HUES64 (cell line): ENCODE measurements at regions not wholly inside any gene's neighbourhood (a gene's known extent, or its start where the extent isn't known, plus 50 kb on each side); places are given as distances from the start of the nearest gene placed in this dataset.

Experiments
- H3K27ac ChIP-seq: 2 replicates; pipeline ENCODE4 v1.7.0; 2013; ENCODE audit warnings: low read depth, low read length, inconsistent platforms
- H3K27me3 ChIP-seq: 2 replicates; pipeline ENCODE4 v1.6.1; 2013; ENCODE audit warnings: mild to moderate bottlenecking, low read length; ENCODE audit not compliant: insufficient read depth
- H3K36me3 ChIP-seq: 2 replicates; pipeline ENCODE4 v1.6.1; 2013; ENCODE audit warnings: mild to moderate bottlenecking, low read length; ENCODE audit not compliant: insufficient read depth
- H3K4me1 ChIP-seq: 2 replicates; pipeline ENCODE4 v1.6.1; 2013; ENCODE audit warnings: mild to moderate bottlenecking, low read length, moderate library complexity; ENCODE audit not compliant: insufficient read depth
- H3K4me3 ChIP-seq: 2 replicates; pipeline ENCODE4 v1.5.1; 2013; ENCODE audit warnings: mild to moderate bottlenecking, low read length, moderate library complexity
- H3K9ac ChIP-seq: 2 replicates; pipeline ENCODE4 v1.6.1; 2013; ENCODE audit warnings: mild to moderate bottlenecking, low read depth, low read length
- H3K9me3 ChIP-seq: 2 replicates; pipeline ENCODE4 v1.6.1; 2013; ENCODE audit warnings: low read depth, low read length; ENCODE audit not compliant: insufficient read depth
- WGBS: fragments of 150-250, 120-280 bp; methylation state at CpG from one replicate; pipeline ENCODE4 v1.1.7; 2013; ENCODE audit warnings: missing lambda C conversion rate; 5-methylcytosine and 5-hydroxymethylcytosine counted together

DNA sequence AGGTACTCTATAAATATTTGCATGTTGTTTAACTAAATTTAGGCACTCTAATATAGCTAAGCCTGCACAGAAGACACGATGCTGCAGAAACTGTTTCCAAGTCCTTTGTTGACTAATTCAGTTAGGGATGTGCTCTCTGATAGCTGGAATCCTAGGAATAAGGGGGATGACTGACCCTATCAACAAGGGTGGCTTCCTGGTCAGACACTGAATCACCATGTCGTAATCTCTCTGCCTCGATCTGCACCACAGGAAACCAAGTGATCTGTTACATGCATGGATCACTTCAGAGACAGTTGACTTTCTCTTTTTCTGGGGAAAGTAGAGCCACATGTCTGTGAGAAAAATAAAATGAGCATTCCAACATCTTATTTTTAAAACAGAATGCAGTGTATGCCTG, 169.1 kb downstream of the GUCY2F start:
- Histone ChIP-seq H3K27me3 (no peaks in the 10 kb centered on the region), H3K4me1 (no peaks in the 10 kb centered on the region), H3K27ac (no peak overlapping the region), H3K9me3 (no peaks in the 10 kb centered on the region), H3K36me3 (no peaks in the 10 kb centered on the region), H3K4me3 (no peak overlapping the region), H3K9ac (no peak overlapping the region)
- 71% methylated on average over 3 of the region's 3 CpGs for WGBS

DNA sequence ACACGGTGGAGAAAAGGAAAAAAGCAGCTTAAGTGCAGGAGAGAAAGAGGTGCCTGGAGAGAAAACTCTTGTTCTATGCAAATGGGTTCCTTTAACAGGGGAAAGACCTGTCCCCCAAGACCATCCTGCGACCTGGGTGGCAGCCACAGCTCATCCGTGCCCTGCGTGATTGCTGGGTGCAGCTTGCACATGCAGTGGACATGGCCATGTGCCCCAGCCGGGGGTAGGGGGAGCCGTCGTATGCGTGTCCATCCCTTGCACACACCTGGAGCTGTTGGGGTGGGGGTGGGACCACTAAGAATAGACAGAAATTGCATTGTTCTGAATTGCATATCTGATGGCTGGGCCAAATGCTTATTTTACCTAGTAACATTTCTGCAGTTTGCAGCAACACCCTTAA, 171.9 kb downstream of the GUCY2F start:
- H3K36me3 ChIP-seq: no peaks in the 10 kb centered on the region
- 95% methylated on average over 8 of the region's 8 CpGs for WGBS
- H3K4me3 ChIP-seq: no peak overlapping the region
- no peaks in the 10 kb centered on the region for H3K27me3 ChIP-seq
- H3K9me3 ChIP-seq: no peaks in the 10 kb centered on the region
- no peaks in the 10 kb centered on the region for H3K4me1 ChIP-seq
- H3K9ac ChIP-seq: no peak overlapping the region
- H3K27ac ChIP-seq: no peak overlapping the region

DNA sequence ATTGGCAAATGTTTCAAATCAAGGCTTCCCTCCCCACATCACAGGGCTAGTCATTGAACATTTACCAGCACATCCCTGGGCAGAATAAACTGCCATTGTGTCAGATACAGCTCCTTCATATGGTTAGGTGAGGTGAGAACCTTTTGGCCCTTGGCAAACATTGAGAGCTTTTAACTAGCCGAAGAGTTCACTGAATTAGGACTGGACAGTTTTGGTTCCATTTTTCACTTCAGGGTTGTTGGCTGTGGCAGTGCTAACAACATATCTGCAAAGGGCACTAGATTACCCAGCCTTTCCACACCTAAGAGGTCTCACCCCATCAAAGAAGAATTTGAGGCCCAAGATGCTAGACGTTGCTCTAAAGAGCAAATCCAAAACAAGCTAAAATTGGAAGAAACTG, 180.7 kb downstream of the GUCY2F start:
- Histone ChIP-seq H3K4me1 (peaks cover 17% of the 10 kb centered on the region), H3K27ac (no peak overlapping the region), H3K27me3 (no peaks in the 10 kb centered on the region), H3K9ac (no peak overlapping the region), H3K36me3 (no peaks in the 10 kb centered on the region), H3K4me3 (no peak overlapping the region), H3K9me3 (no peaks in the 10 kb centered on the region)
- WGBS: 92% methylated on average over 2 of the region's 2 CpGs

DNA sequence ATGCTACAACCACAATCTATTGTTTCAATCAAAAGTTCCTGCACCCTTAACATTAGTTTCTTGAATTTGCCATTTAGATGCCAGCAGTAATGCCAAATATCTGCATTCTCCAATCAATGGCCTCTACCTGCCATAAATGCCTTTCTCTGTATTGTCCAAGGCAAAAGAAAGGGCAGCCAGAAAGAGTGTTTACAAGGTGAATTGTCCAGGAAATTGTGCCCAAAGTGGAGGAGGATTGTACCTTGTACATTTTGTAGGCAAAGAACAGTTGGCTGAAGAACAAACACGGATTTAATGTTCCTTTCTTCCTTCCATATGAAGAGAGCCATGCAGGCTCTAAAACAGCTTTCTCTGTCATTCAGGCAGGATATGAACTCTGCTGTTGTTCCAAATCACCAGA, 181.5 kb downstream of the GUCY2F start:
- no peak overlapping the region for H3K9ac ChIP-seq
- no peaks in the 10 kb centered on the region for H3K9me3 ChIP-seq
- peaks cover 17% of the 10 kb centered on the region for H3K4me1 ChIP-seq
- WGBS: 100% methylated on average over 1 of the region's 1 CpG
- no peak overlapping the region for H3K4me3 ChIP-seq
- H3K36me3 ChIP-seq: no peaks in the 10 kb centered on the region
- no peaks in the 10 kb centered on the region for H3K27me3 ChIP-seq
- no peak overlapping the region for H3K27ac ChIP-seq

DNA sequence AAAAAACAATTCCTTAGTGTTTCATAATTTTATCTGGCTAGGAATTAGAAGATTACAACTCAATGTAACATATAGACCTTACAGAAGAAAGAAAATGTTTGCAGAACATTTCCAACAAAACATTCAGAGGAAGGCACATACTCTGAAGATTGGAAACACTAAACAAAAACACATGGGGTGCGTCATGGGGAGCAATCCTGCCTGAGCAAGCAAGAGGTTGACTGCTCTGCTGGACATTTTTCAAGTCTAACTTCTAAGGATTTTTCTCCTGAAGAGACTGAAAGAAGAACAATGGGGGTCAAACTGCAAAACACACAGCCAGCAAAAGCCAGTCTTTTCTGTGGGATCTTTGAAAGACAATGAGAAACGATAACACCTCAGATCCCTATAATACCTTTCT, 182.8 kb downstream of the GUCY2F start:
- Histone ChIP-seq H3K9me3 (no peaks in the 10 kb centered on the region), H3K27me3 (no peaks in the 10 kb centered on the region), H3K4me1 (peaks cover 17% of the 10 kb centered on the region), H3K27ac (no peak overlapping the region), H3K4me3 (no peak overlapping the region), H3K36me3 (no peaks in the 10 kb centered on the region), H3K9ac (no peak overlapping the region)
- 0% methylated on average over 2 of the region's 2 CpGs for WGBS

DNA sequence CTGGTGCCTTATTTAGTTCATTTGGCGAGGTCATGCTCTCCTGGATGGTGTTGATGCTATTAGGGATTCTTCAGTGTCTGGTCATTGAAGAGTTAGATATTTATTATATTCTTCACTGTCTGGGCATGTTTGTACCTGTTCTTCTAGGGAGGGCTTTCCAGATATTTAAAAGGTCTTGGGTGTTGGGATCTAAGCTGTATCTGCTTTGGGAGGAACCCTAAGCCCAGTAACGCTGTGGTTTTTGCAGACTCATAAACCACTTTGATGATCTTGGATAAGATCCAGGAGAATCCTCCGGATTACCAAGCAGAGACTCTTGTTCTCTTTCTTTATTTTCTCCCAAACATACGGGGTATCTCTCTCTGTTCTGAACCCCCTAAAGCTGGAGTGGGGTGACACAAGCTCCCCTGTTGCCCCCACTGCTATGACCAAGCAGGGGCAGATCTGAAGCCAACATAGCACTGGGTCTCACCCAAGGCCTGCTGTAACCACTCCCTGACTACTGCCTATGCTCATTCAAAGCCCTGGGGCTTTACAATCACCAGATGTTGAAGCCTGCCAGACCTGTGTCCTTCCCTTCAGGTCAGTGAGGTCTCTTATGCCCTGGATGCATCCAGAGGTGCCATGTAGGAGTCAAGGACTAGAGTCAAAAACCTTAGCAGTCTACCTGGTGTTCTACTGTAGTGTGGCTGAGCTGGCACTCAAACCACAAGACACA, 187.6 kb downstream of the GUCY2F start:
- H3K27me3 ChIP-seq: no peaks in the 10 kb centered on the region
- H3K4me3 ChIP-seq: no peak overlapping the region
- no peaks in the 10 kb centered on the region for H3K9me3 ChIP-seq
- peaks cover 8% of the 10 kb centered on the region; the same call in 1 of the 2 replicates for H3K4me1 ChIP-seq
- no peaks in the 10 kb centered on the region for H3K36me3 ChIP-seq
- no peak overlapping the region for H3K9ac ChIP-seq
- 88% methylated on average over 4 of the region's 4 CpGs for WGBS
- no peak overlapping the region for H3K27ac ChIP-seq

DNA sequence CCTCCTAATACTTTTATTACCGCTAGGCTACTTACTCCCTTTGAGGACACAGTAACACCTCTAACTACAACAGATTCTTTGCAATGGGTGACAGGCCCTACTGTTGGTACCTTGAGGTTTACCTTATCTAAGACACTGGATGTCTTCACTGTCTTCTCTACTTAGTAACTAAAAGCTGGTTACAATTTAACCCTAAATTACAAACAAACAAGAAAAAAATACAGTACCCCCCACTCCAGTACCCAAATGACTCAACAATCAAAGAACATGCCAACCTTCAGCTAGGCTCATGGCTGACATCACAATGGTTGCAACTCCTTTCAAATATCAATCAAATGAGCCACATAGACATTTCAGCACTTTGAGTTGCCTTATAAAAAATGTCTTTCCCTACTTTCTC, 198.0 kb downstream of the GUCY2F start:
- Histone ChIP-seq H3K36me3 (no peaks in the 10 kb centered on the region), H3K4me3 (no peak overlapping the region), H3K9me3 (no peaks in the 10 kb centered on the region), H3K27ac (no peak overlapping the region), H3K4me1 (peaks cover 6% of the 10 kb centered on the region; the same call in 1 of the 2 replicates), H3K9ac (no peak overlapping the region), H3K27me3 (no peaks in the 10 kb centered on the region)
- 86% methylated on average over 1 of the region's 1 CpG for WGBS

DNA sequence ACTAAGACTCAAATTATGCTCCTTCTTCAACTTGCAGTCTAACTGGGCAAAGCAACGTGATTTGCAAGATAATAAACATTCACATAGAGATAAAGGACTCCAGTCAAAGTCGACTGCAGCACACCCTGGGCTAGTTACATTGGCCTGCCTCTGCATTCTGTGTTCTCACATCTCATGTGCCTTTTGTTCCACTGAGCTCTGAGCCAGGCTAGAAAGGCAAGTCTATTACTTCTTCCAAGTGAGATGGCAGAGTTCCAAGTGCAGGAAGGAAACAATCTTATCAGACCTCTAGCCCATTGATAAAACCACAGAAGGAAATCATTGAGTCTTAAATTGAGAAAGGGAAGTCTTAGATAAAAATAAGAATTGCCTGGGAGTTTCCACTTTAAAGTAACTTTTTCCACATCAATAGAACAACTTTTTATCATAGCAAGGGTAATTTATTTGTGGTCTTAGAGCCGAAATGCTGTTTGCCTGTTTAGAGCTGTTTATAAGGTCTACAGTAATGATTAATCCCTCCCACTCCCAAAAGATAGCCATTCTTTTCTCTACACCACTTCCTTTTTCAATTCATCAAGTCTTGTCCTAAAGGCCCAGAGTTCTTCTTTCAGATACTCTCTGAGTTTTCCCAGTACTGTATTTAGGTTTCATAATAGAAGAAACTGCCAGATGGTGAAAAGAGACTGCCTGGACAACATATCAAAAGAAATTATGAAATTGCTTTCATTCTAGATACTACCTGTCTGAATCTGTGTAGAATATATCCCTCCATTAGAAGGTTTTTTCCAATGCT, 200.2 kb downstream of the GUCY2F start:
- Histone ChIP-seq H3K27me3 (no peaks in the 10 kb centered on the region), H3K9me3 (no peaks in the 10 kb centered on the region), H3K9ac (no peak overlapping the region), H3K4me1 (peaks cover 6% of the 10 kb centered on the region; the same call in 1 of the 2 replicates), H3K36me3 (no peaks in the 10 kb centered on the region), H3K4me3 (no peak overlapping the region), H3K27ac (no peak overlapping the region)
- 12% methylated on average over 2 of the region's 3 CpGs for WGBS

DNA sequence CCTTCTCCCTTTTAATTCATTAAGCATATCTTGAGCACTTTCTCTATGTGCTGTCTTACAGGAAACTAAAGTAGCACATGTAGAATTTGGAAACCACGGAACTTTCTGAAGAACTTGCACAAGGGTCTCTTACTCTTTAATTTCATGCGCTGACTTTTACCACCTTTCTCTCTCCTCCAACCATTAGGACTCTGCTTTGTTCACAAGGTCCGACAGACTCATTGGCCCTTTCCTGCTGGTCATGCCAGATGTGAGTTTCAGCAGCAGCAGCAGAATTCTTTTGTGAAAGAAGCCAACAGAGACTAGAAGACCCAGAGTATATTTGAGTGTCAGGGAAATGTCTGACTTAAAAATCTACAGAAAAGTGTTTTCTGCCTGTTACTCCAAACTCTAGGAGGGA, 207.1 kb downstream of the GUCY2F start:
- WGBS: 93% methylated on average over 3 of the region's 3 CpGs
- H3K27ac ChIP-seq: no peak overlapping the region
- H3K4me3 ChIP-seq: no peak overlapping the region
- no peaks in the 10 kb centered on the region for H3K27me3 ChIP-seq
- H3K9me3 ChIP-seq: no peaks in the 10 kb centered on the region
- no peak overlapping the region for H3K9ac ChIP-seq
- H3K4me1 ChIP-seq: no peaks in the 10 kb centered on the region
- H3K36me3 ChIP-seq: no peaks in the 10 kb centered on the region

DNA sequence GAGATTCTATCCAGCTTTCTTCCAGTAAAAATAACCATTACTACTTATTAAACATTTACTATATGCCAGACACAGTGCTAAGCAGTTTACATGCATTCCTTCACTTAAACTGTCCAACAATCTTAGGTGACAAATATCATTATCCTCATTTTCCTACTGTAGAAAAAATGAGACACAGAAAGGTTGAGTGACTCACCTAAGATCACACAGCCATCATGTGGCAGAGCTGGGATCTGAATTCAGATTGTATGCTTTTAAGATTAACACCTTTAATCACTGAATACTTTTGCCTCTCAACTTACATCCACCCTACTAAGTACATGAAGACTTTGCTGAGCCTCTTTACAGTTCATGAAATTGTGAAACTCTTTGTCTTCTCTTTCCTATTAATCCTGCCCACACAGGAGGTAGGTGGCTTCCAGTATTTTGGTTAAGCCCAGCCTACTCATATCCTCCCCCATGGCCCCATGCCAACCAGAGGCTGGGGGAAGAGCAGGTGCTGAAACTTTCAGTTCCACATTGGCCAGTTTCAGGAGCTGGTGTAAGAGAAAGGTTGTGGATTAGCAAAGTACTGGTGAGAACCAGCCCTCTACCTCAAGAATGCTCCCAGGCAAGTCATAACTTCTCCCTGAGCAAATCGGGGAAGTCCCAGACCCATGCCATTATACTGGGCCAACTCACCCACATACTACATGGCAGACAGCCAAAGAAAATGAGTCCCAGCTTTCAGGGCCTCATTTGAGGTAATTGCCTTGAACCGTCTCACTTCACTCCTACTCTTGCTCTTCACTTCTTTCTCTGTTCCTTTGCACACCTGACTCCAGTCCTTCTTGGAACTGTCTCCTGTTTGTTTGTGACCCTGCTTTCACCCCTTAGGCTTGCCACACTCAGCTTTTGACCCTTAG, 211.1 kb downstream of the GUCY2F start:
- WGBS: 95% methylated on average over 2 of the region's 2 CpGs
- no peaks in the 10 kb centered on the region for H3K27me3 ChIP-seq

DNA sequence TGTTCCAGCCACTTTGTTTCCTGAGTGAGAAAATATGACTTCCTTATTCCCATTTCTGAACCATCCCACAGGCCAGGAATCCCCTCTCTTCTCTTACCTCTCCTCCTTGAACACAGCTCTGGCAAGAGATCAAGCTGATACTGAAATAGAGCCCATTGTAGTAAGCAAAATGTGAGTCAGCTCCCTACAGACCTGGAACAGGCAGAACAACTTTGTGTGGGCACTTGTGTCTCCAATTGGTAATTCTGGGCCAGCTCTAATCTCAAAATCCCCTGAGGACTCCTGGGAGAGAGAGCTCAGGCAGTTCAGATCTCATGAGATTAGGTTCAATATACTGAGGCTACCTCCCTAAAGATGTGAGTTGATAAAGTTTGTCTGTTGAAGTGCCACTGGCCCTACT, 213.5 kb downstream of the GUCY2F start:
- H3K9me3 ChIP-seq: no peaks in the 10 kb centered on the region
- no peaks in the 10 kb centered on the region for H3K36me3 ChIP-seq
- no peak overlapping the region for H3K9ac ChIP-seq
- H3K27me3 ChIP-seq: no peaks in the 10 kb centered on the region
- no peaks in the 10 kb centered on the region for H3K4me1 ChIP-seq
- no peak overlapping the region for H3K27ac ChIP-seq
- no peak overlapping the region for H3K4me3 ChIP-seq

More for the DNA sequence above, 211.1 kb downstream of the GUCY2F start:
- Histone ChIP-seq H3K9ac (no peak overlapping the region), H3K9me3 (no peaks in the 10 kb centered on the region), H3K4me3 (no peak overlapping the region), H3K4me1 (no peaks in the 10 kb centered on the region), H3K36me3 (no peaks in the 10 kb centered on the region), H3K27ac (no peak overlapping the region)
